ENCODE measurements at regions not wholly inside any gene's neighbourhood (a gene's known extent, or its start where the extent isn't known, plus 50 kb on each side); places are given as distances from the start of the nearest gene placed in this dataset.
A peak's percentile ranks its signal among the peaks of the same experiment; 100 is the strongest.
"Not testable (repeated sequence)": the region's sequence is repeated elsewhere in the genome, so short reads cannot be mapped to it uniquely, and the experiment has no call there.

DNA sequence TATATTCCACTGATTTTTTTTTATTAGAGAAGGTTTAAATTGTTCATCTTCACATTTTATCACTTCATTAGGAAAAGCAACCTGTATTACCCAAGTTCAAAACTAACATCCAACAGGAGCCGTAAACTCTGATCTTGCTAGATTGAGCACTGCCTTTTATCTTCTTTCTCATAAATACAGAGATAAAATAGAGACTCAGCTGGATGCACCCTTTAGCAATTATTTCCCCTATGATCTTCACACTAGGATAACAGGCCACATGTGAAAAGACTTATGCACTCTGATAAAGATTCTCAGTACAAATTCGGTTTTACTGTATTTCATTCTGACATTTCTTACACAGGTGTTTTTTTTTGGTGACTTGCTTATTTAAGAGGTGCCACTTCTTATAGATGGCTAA lies 2438.2 kb upstream of the PCDH20 start:
- Mint-ChIP-seq H3K36me3 (ENCODE audit: low read depth) (no peaks in the 10 kb centered on the region), H3K27me3 (ENCODE audit: insufficient read depth) (no peaks in the 10 kb centered on the region), H3K9me3 (no peaks in the 10 kb centered on the region), H3K4me1 (ENCODE audit: low read depth) (no peaks in the 10 kb centered on the region), H3K27ac (no peak overlapping the region), H3K4me3 (no peak overlapping the region)
- intact Hi-C loops (cut with micrococcal nuclease), result no loop called here
- no peak for DNase-seq (ENCODE audit: low spot score)

DNA sequence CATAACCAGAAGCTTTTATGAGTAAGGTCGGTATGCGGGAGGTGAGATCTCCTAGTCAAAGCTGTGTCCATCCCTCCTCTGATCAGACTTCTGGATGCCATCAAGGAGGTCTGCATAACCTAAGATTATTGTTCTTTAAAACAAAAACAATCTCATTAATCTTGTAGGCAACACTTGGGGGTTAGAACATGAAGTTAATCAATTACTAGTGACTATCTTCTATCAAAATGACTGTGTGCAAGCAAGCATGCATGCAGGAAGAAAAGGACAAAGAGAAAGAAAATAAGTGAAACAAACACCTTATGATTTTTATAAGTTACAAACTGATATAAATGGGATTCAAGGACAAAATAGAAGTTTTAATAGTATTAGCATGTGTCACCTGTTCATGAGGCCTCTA lies 2435.9 kb upstream of the PCDH20 start:
- no peak for DNase-seq (ENCODE audit: low spot score)
- Mint-ChIP-seq H3K27me3 (ENCODE audit: insufficient read depth) (no peaks in the 10 kb centered on the region), H3K9me3 (peaks cover 3% of the 10 kb centered on the region), H3K27ac (no peak overlapping the region), H3K4me3 (no peak overlapping the region), H3K36me3 (ENCODE audit: low read depth) (no peaks in the 10 kb centered on the region), H3K4me1 (ENCODE audit: low read depth) (no peaks in the 10 kb centered on the region)
- intact Hi-C loops (cut with micrococcal nuclease), result no loop called here

DNA sequence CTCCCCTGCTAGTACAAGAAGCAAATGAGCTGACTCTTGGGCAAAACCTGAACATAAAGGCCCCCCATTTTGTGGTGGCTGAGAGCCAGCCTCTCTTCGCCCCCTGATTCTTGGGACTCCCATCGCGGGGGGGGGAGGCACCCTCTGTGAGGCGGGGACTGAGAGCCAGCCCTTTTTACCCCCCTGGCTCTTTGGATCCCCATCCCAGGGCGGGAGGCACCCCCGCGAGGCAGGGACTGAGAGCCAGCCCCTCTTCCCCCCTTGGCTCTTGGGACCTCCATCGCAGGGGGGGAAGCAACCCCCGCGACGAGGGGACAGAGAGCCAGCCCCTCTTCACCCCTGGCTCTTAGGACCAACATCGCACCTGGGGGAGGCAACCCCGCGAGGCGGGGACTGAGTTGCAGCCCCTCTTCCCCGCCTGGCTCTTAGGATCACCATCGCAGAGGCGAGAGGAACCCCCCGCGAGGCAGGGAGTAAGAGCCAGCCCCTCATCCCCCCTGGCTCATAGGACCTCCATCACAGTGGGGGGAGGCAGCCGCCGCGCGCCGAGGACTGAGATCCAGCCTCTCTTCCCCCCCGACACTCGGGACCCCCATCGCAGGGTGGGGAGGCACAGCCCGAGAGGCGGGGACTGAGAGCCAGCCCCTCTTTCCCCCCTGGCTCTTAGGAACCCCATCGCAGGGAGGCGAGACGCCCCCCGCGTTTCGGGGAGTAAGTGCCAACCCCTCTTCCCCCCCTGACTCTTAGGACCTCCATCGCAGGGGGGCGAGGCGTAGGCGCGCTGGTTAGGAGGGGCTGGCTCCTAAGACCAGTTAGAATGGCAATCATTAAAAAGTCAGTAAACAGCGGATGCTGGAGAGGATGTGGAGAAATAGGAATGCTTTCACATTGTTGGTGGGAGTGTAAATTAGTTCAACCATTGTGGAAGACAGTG lies 2428.4 kb upstream of the PCDH20 start:
- Mint-ChIP-seq H3K27ac (no peak overlapping the region), H3K4me1 (ENCODE audit: low read depth) (no peaks in the 10 kb centered on the region), H3K4me3 (no peak overlapping the region), H3K36me3 (ENCODE audit: low read depth) (no peaks in the 10 kb centered on the region), H3K9me3 (peaks cover 15% of the 10 kb centered on the region), H3K27me3 (ENCODE audit: insufficient read depth) (no peaks in the 10 kb centered on the region)
- intact Hi-C loops (cut with micrococcal nuclease), result no loop called here
- no peak for DNase-seq (ENCODE audit: low spot score)

DNA sequence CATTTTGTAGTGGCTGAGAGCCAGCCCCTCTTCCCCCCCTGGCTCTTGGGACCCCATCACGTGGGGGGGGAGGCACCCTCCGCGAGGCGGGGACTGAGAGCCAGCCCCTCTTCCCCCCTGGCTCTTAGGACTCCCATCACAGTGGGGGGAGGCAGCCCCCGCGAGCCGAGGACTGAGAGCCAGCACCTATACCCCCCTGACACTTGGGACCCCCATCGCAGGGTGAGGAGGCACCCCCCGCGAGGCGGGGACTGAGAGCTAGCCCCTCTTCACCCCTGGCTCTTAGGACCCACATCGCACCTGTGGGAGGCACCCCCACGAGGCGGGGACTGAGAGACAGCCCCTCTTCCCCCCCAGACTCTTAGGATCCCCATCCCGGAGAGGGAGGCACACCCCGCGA lies 2426.5 kb upstream of the PCDH20 start:
- DNase-seq (ENCODE audit: low spot score), result no peak
- Mint-ChIP-seq H3K27me3 (ENCODE audit: insufficient read depth) (no peaks in the 10 kb centered on the region), H3K4me3 (no peak overlapping the region), H3K27ac (no peak overlapping the region), H3K36me3 (ENCODE audit: low read depth) (no peaks in the 10 kb centered on the region), H3K4me1 (ENCODE audit: low read depth) (no peaks in the 10 kb centered on the region), H3K9me3 (peaks cover 15% of the 10 kb centered on the region)
- intact Hi-C loops (cut with micrococcal nuclease), result no loop called here

DNA sequence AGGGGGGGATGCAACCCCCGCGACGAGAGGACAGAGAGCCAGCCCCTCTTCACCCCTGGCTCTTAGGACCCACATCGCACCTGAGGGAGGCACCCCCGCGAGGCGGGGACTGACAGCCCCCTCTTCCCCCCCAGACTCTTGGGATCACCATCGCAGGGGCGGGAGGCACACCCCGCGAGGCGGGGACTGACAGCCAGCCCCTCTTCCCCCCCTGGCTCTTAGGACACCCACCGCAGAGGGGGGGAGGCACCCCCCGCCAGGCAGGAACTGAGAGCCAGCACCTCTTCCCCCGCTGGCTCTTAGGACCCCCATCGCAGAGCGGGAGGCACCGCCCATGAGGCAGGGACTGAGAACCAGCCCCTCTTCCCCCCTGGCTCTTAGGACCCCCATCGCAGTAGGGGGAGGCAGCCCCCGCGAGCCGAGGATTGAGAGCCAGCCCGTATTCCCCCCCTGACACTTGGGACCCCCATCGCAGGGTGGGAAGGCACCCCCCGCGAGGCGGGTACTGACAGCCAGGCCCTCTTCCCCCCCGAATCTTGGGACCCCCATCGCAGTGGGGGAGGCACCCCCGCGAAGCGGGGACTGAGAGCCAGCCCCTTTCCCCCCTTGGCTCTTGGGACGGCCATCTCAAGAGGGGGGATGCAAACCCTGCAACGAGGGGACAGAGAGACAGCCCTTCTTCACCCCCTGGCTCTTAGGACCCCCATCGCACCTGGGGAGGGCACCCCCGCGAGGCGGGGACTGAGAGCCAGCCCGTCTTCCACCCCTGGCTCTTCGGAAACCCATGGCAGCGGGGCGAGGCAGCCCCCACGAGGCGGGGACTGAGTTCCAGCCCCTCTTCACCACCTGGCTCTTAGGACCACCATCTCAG lies 2425.1 kb upstream of the PCDH20 start:
- intact Hi-C loops (cut with micrococcal nuclease), result no loop called here
- no peaks in the 10 kb centered on the region for H3K4me1 Mint-ChIP-seq (ENCODE audit: low read depth)
- H3K27me3 Mint-ChIP-seq (ENCODE audit: insufficient read depth), result no peaks in the 10 kb centered on the region
- no peak for DNase-seq (ENCODE audit: low spot score)
- no peaks in the 10 kb centered on the region for H3K36me3 Mint-ChIP-seq (ENCODE audit: low read depth)
- no peak overlapping the region for H3K27ac Mint-ChIP-seq
- peaks cover 13% of the 10 kb centered on the region for H3K9me3 Mint-ChIP-seq
- H3K4me3 Mint-ChIP-seq, result no peak overlapping the region

DNA sequence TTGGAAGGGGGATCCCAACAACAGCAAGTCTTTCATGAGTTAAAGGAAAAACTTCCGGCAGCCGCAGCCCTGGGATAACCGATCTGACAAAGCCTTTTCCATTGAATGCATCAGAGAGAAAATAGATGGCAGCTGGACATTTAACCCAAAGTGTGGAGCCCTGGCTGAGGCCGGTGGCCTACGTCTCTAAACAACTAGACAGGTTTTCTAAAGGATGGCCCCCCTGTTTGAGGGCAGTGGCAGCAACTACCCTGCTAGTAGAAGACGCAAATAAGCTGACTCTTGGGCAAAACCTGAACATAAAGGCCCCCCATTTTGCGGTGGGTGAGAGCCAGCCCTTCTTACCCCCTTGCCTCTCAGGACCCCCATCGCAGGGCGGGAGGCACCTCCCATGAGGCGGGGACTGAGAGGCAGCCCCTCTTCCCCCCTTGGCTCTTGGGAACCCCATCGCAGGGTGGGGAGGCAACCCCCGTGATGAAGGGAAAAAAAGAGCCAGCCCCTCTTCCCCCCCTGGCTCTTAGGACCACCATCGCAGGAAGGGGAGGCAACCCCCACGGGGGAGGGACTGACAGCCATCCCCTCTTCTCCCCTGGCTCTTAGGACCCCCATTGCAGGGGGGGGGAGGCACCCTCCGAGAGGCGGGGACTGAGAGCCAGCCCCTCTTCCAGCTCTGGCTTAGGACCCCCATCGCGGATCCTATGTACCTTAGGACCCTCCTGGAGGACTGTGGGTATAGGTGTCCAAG lies 2422.9 kb upstream of the PCDH20 start:
- H3K4me1 Mint-ChIP-seq (ENCODE audit: low read depth), result no peaks in the 10 kb centered on the region
- intact Hi-C loops (cut with micrococcal nuclease), result no loop called here
- H3K36me3 Mint-ChIP-seq (ENCODE audit: low read depth), result no peaks in the 10 kb centered on the region
- H3K27ac Mint-ChIP-seq, result no peak overlapping the region
- H3K27me3 Mint-ChIP-seq (ENCODE audit: insufficient read depth), result no peaks in the 10 kb centered on the region
- H3K4me3 Mint-ChIP-seq, result no peak overlapping the region
- H3K9me3 Mint-ChIP-seq, result peaks cover 9% of the 10 kb centered on the region
- no peak for DNase-seq (ENCODE audit: low spot score)

DNA sequence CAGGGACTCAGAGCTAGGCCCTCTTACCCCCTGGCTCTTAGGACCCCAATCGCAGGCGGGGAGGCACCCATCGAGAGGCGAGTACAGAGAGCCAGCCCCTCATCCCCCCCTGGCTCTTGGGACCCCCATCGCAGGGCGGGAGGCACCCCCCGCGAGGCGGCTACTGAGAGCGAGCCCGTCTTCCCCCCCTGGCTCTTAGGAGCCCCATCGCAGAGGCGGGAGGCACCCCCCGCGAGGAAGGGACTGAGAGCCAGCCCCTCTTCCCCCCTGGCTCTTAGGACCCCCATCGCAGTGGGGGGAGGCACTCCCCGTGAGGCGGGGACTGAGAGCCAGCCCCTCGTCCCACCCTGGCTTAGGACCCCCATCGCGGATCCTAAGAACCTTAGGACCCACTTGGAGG lies 2422.1 kb upstream of the PCDH20 start:
- intact Hi-C loops (cut with micrococcal nuclease); DNase-seq (ENCODE audit: low spot score); H3K4me1 Mint-ChIP-seq (ENCODE audit: low read depth); H3K4me3 Mint-ChIP-seq; H3K36me3 Mint-ChIP-seq (ENCODE audit: low read depth); H3K27ac Mint-ChIP-seq; H3K27me3 Mint-ChIP-seq (ENCODE audit: insufficient read depth): not testable (repeated sequence)
- H3K9me3 Mint-ChIP-seq, result peaks cover 12% of the 10 kb centered on the region

DNA sequence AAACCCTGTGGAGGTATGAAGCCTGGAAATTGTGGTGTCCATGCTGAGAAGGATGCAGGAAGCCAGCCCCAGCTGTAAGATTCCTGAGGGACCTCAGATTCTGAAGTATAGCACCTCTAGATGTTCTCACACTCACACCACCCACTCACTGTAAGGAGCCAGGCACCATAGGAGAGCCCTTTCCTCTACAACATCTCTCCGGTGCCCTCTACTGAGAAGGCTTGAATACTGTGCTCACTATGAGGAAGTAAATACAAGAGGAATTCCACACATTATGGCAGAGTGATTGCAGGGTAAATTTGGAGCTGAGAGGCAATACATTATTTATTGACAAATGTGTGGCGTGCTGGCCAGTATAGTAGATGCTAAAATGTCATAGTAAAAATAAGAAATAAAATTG lies 2414.0 kb upstream of the PCDH20 start:
- H3K27me3 Mint-ChIP-seq (ENCODE audit: insufficient read depth); H3K27ac Mint-ChIP-seq; DNase-seq (ENCODE audit: low spot score); H3K4me1 Mint-ChIP-seq (ENCODE audit: low read depth); H3K4me3 Mint-ChIP-seq; intact Hi-C loops (cut with micrococcal nuclease); H3K9me3 Mint-ChIP-seq; H3K36me3 Mint-ChIP-seq (ENCODE audit: low read depth): not testable (repeated sequence)

DNA sequence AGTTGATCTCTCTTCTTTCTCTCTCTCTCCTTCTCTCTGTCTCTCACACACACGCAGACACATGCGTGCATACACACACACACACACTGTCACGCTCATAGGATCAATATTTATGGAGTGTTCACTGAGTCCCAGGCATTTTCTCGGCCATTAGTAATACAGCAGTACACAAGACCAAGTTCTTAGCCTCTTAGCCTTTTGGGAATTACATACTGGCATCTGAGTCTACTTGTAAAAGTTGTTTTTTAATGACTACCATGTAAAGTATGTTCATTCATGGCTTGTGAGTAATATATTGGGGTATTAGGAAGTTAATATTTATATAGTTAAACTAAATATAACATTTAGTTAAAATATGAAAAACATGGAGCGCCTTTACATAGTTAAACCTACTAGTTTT lies 2406.1 kb upstream of the PCDH20 start:
- H3K4me1 Mint-ChIP-seq (ENCODE audit: low read depth); H3K27me3 Mint-ChIP-seq (ENCODE audit: insufficient read depth); H3K36me3 Mint-ChIP-seq (ENCODE audit: low read depth); intact Hi-C loops (cut with micrococcal nuclease); DNase-seq (ENCODE audit: low spot score); H3K27ac Mint-ChIP-seq; H3K4me3 Mint-ChIP-seq; H3K9me3 Mint-ChIP-seq: not testable (repeated sequence)

DNA sequence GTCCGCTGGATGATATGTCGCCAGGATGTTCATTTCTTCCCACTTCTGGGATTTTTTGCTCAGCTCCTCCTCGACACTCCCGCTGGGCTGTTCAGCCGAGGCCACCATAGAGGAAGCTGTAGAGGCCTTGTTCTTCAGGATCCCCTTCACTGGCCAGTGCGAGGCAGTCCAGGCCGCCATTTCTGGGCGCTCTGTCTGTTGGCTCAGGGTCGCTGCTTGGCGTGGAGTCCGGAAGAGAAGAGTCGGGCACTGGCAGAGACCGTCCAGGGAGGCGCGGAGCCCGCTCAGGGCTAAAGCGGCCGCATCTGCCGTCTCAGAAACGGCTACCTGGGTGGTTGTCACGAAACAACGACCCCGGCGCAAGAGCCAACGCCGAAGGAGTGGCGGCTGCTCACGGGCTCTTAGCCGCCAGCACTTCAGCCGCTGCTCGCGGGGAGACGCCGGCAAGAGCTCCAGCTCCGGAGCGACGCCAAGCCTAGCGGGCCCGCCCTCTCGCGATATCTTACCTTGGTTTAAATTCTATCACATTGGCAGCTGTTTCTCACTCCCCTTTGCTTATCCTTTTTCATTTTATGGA lies 2395.9 kb upstream of the PCDH20 start:
- H3K27me3 Mint-ChIP-seq (ENCODE audit: insufficient read depth); H3K27ac Mint-ChIP-seq; H3K9me3 Mint-ChIP-seq; intact Hi-C loops (cut with micrococcal nuclease); H3K4me1 Mint-ChIP-seq (ENCODE audit: low read depth); DNase-seq (ENCODE audit: low spot score); H3K36me3 Mint-ChIP-seq (ENCODE audit: low read depth): not testable (repeated sequence)
- peak overlapping the region; percentile 2 for H3K4me3 Mint-ChIP-seq

DNA sequence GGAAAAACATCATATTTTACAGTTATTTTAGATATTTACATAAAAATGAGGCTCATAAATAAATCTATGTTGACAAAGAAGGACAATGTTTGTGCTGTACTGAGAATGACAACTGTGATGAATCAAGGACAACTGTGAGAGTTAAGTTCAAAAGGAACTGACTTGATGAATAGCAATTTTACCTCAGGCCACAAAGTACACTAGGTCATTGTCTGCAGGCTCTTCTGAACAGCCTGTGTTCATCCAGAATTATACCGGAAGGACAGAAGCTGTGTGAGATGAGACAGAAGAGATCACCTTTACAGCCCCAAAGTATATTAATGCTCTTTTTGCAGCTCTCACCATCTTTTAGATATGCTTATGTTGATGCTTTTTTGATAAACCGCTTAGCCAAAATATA lies 2375.5 kb upstream of the PCDH20 start:
- H3K27ac Mint-ChIP-seq; DNase-seq (ENCODE audit: low spot score); H3K27me3 Mint-ChIP-seq (ENCODE audit: insufficient read depth); intact Hi-C loops (cut with micrococcal nuclease); H3K4me3 Mint-ChIP-seq; H3K36me3 Mint-ChIP-seq (ENCODE audit: low read depth); H3K4me1 Mint-ChIP-seq (ENCODE audit: low read depth); H3K9me3 Mint-ChIP-seq: not testable (repeated sequence)

DNA sequence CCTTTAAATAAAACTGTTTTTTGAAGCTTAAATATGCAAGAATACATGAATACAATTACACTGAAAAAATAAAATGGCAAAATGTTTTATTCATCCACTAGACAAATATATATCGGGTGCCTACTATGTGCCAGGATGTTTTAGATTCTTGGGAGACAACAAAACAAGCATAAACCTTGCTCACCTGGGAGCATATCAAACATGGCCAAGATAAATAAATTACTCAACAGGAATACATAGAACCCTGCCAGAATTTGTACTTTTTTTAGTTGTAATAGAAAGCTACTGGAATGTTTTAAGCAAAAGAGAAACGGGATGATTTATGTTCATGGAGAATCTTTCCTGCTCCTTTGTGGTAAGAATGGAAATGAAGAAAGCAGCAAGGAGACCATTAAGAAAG lies 2358.5 kb upstream of the PCDH20 start:
- Mint-ChIP-seq H3K4me3 (no peak overlapping the region), H3K4me1 (ENCODE audit: low read depth) (no peaks in the 10 kb centered on the region), H3K36me3 (ENCODE audit: low read depth) (no peaks in the 10 kb centered on the region), H3K9me3 (peaks cover 10% of the 10 kb centered on the region), H3K27me3 (ENCODE audit: insufficient read depth) (no peaks in the 10 kb centered on the region), H3K27ac (no peak overlapping the region)
- DNase-seq (ENCODE audit: low spot score), result no peak
- intact Hi-C loops (cut with micrococcal nuclease), result no loop called here

All from activated T-helper 1 cell treated with anti-CD3 and anti-CD28 coated beads, Interleukin-12 subunit alpha, Interleukin-12 subunit beta, Interleukin-2, Interleukin-4 antibody, amounts not matched to agents 30 ng/mL and 10 ng/mL and 1 ng/mL, durations not matched to agents 14 hours and 24 hours and 36 hours (primary cell).